K562 (cell line): ENCODE measurements at regions not wholly inside any gene's neighbourhood (a gene's known extent, or its start where the extent isn't known, plus 50 kb on each side); places are given as distances from the start of the nearest gene placed in this dataset.

ENCODE experiments used
- IFI16 ChIP-seq: fragments of 250-450 bp; sonication (Bioruptor Pico); IDR thresholded peaks from 2 replicates; pipeline ENCODE4 v2.1.2; 2022; ENCODE audit warnings: mild to moderate bottlenecking, inconsistent platforms
- NONO ChIP-seq, 2 experiments: fragments of 200-400 bp in 1 of 2; fragments of 450-650 bp in 1 of 2; formaldehyde crosslinking in 1 of 2; IDR thresholded peaks; 2 replicates each; pipeline ENCODE4 v1.6.1; 2017; ENCODE audit warnings: low read depth in 2 of 2, mild to moderate bottlenecking in 2 of 2, moderate library complexity in 2 of 2, low read length in 1 of 2
- POLR2A ChIP-seq: fragments of 450-650 bp; conservative IDR thresholded peaks from 2 replicates; pipeline ENCODE4 v1.6.1; 2016
- SIN3B ChIP-seq: fragments of 450-650 bp; IDR thresholded peaks from 2 replicates; pipeline ENCODE4 v1.6.1; 2017; ENCODE audit warnings: low read depth, mild to moderate bottlenecking, moderate library complexity
- SMARCC2 ChIP-seq: fragments of 450-650 bp; IDR thresholded peaks from 2 replicates; pipeline ENCODE4 v1.6.1; 2017; ENCODE audit warnings: antibody characterized with exemption, moderate library complexity, mild to moderate bottlenecking, low read depth
- STAG1 ChIP-seq: sonication (generic); formaldehyde crosslinking; IDR thresholded peaks from 2 replicates; pipeline ENCODE4 v1.5.0; 2020; ENCODE audit warnings: missing genetic modification reagents, borderline replicate concordance
- TBL1XR1 ChIP-seq, 2 experiments: IDR thresholded peaks; 2 replicates each; pipeline ENCODE4 v1.6.1; 2012; ENCODE audit warnings: improper control_type of control experiment in 2 of 2, low read length in 2 of 2, mild to moderate bottlenecking in 1 of 2
- ZNF584 ChIP-seq: fragments of 200-800 bp; sonication (Bioruptor generic); IDR thresholded peaks from 2 replicates; pipeline ENCODE4 v1.6.1; 2016; ENCODE audit warnings: low read depth, mild to moderate bottlenecking, missing genetic modification characterization, missing compliant biosample characterization
- TF ChIP-seq, protein P1 (sequence below), 2 experiments: fragments of 450-650 bp in 1 of 2; sonication (generic) in 1 of 2; formaldehyde crosslinking in 1 of 2; IDR thresholded peaks; 2 replicates each; pipeline versions ENCODE4 v1.7.1 to v1.9.0; 2016 to 2022; ENCODE audit warnings: inconsistent platforms in 1 of 2, mild to moderate bottlenecking in 1 of 2, missing genetic modification reagents in 1 of 2
- TF ChIP-seq, protein P2 (sequence below), 3 experiments: IDR thresholded peaks in 2 of 3; conservative IDR thresholded peaks in 1 of 3; 2 replicates each; pipeline ENCODE4 v1.5.1; 2011 to 2012; ENCODE audit warnings: low read length in 3 of 3, mild to moderate bottlenecking in 3 of 3, control low read depth in 2 of 3, improper control_type of control experiment in 1 of 3, inconsistent platforms in 1 of 3, low read depth in 1 of 3, mixed read lengths in 1 of 3, moderate library complexity in 1 of 3; ENCODE audit not compliant: insufficient read depth in 2 of 3

DNA sequence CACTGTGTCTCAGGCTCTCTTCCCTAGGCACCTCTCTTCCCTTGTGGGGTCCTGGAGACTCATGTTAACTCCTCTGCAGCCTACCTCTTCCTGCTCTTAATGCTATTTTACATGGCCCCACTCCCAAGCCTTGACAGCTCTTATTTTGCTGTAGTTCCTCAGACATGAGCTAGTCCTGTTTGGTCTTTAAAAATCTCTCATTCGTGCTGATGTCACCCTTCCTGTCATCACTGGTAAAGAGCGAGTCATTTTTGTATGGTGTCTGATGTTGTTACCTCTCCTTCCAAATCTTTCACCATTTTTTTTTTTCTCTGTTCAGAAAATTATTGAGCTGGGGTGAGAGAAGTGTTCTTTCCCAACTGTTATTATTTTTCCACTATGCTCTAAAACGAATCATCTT lies 84.8 kb upstream of the ZBED5 start:
- no peak for TF ChIP-seq TBL1XR1 (IDR thresholded peaks at IDR 0.05; ENCODE audit: low read length in 2 of 2)
- no peak for TF ChIP-seq SMARCC2
- TF ChIP-seq, protein P1, sequence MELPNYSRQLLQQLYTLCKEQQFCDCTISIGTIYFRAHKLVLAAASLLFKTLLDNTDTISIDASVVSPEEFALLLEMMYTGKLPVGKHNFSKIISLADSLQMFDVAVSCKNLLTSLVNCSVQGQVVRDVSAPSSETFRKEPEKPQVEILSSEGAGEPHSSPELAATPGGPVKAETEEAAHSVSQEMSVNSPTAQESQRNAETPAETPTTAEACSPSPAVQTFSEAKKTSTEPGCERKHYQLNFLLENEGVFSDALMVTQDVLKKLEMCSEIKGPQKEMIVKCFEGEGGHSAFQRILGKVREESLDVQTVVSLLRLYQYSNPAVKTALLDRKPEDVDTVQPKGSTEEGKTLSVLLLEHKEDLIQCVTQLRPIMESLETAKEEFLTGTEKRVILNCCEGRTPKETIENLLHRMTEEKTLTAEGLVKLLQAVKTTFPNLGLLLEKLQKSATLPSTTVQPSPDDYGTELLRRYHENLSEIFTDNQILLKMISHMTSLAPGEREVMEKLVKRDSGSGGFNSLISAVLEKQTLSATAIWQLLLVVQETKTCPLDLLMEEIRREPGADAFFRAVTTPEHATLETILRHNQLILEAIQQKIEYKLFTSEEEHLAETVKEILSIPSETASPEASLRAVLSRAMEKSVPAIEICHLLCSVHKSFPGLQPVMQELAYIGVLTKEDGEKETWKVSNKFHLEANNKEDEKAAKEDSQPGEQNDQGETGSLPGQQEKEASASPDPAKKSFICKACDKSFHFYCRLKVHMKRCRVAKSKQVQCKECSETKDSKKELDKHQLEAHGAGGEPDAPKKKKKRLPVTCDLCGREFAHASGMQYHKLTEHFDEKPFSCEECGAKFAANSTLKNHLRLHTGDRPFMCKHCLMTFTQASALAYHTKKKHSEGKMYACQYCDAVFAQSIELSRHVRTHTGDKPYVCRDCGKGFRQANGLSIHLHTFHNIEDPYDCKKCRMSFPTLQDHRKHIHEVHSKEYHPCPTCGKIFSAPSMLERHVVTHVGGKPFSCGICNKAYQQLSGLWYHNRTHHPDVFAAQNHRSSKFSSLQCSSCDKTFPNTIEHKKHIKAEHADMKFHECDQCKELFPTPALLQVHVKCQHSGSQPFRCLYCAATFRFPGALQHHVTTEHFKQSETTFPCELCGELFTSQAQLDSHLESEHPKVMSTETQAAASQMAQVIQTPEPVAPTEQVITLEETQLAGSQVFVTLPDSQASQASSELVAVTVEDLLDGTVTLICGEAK (IDR thresholded peaks at IDR 0.05), result no peak
- TF ChIP-seq, protein P1 (CRISPR knock-in tag; IDR thresholded peaks at IDR 0.05), result no peak
- no peak for TF ChIP-seq SIN3B
- no peak for TF ChIP-seq ZNF584 (CRISPR knock-in tag)
- TF ChIP-seq POLR2A, result no peak
- TF ChIP-seq, protein P2, sequence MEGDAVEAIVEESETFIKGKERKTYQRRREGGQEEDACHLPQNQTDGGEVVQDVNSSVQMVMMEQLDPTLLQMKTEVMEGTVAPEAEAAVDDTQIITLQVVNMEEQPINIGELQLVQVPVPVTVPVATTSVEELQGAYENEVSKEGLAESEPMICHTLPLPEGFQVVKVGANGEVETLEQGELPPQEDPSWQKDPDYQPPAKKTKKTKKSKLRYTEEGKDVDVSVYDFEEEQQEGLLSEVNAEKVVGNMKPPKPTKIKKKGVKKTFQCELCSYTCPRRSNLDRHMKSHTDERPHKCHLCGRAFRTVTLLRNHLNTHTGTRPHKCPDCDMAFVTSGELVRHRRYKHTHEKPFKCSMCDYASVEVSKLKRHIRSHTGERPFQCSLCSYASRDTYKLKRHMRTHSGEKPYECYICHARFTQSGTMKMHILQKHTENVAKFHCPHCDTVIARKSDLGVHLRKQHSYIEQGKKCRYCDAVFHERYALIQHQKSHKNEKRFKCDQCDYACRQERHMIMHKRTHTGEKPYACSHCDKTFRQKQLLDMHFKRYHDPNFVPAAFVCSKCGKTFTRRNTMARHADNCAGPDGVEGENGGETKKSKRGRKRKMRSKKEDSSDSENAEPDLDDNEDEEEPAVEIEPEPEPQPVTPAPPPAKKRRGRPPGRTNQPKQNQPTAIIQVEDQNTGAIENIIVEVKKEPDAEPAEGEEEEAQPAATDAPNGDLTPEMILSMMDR (IDR thresholded peaks at IDR 0.05 in 2 of 3, conservative IDR thresholded peaks at IDR 0.05 in 1 of 3; ENCODE audit: insufficient read depth in 2 of 3, low read depth in 1 of 3, low read length in 3 of 3), result no peak
- no peak for TF ChIP-seq IFI16
- no peak for TF ChIP-seq NONO (IDR thresholded peaks at IDR 0.05; ENCODE audit: low read depth in 2 of 2, low read length in 1 of 2)
- TF ChIP-seq STAG1 (CRISPR knock-in tag), result no peak
